Right atrium auricular region (tissue), 2 donors: ENCODE measurements at regions not wholly inside any gene's neighbourhood (a gene's known extent, or its start where the extent isn't known, plus 50 kb on each side); places are given as distances from the start of the nearest gene placed in this dataset.

ENCODE experiments used
- DNase-seq: peaks from one replicate; pipeline ENCODE4 v3.0.0-alpha.2; 2019; ENCODE audit warnings: low spot score
- H3K27ac ChIP-seq, 2 donors: fragments of 200-600 bp; sonication (generic); 1 replicate in 1 of 2; 2 replicates in 1 of 2; pipeline ENCODE4 v1.5.1; 2016 to 2019
- H3K27me3 ChIP-seq, 2 donors: fragments of 200-600 bp; sonication (generic); one replicate each; pipeline versions ENCODE4 v1.5.1 to v1.6.0; 2017 to 2019
- H3K36me3 ChIP-seq: fragments of 200-600 bp; sonication (generic); one replicate; pipeline ENCODE4 v1.5.1; 2016
- H3K4me1 ChIP-seq, 2 donors: fragments of 200-600 bp; sonication (generic); one replicate each; pipeline versions ENCODE4 v1.5.1 to v1.6.0; 2017 to 2019
- H3K4me3 ChIP-seq, 2 donors: fragments of 200-600 bp; sonication (generic); 1 replicate in 1 of 2; 2 replicates in 1 of 2; pipeline ENCODE4 v1.5.1; 2017 to 2019; ENCODE audit warnings: mild to moderate bottlenecking in 1 of 2, moderate library complexity in 1 of 2
- H3K9me3 ChIP-seq, 2 donors: fragments of 200-600 bp; sonication (generic); one replicate each; pipeline ENCODE4 v1.5.1; 2019
- TF ChIP-seq, protein P1 (sequence below), 2 donors: fragments of 200-600 bp; sonication (generic); IDR thresholded peaks; one replicate each; pipeline ENCODE4 v1.5.1; 2019; ENCODE audit warnings: antibody characterized with exemption in 2 of 2

DNA sequence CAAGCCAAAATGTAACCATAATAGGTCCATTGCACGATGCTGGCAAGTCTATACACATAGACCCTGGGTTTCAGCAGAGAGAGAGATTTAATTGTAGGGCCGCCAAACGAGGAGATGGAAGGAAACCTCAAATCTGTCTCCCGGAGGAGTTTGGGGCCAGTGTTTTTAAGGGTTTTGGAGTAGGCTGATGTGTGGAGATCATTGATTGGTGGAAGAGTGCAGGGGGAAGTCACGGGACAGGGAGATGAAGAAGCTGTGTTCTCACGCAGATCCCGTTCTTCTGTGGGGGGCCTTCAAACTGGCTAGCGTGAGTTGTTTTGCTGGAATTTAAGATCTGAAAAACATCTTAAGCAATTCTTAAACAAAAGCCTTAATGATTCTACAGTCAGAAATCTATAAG, 84.8 kb downstream of the KATNIP start:
- no peak for DNase-seq
- no peak overlapping the region for H3K4me3 ChIP-seq
- no peak overlapping the region for H3K27ac ChIP-seq
- H3K27me3 ChIP-seq = no peaks in the 10 kb centered on the region
- TF ChIP-seq, protein P1, sequence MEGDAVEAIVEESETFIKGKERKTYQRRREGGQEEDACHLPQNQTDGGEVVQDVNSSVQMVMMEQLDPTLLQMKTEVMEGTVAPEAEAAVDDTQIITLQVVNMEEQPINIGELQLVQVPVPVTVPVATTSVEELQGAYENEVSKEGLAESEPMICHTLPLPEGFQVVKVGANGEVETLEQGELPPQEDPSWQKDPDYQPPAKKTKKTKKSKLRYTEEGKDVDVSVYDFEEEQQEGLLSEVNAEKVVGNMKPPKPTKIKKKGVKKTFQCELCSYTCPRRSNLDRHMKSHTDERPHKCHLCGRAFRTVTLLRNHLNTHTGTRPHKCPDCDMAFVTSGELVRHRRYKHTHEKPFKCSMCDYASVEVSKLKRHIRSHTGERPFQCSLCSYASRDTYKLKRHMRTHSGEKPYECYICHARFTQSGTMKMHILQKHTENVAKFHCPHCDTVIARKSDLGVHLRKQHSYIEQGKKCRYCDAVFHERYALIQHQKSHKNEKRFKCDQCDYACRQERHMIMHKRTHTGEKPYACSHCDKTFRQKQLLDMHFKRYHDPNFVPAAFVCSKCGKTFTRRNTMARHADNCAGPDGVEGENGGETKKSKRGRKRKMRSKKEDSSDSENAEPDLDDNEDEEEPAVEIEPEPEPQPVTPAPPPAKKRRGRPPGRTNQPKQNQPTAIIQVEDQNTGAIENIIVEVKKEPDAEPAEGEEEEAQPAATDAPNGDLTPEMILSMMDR (IDR thresholded peaks at IDR 0.05) = no peak
- peaks cover 3% of the 10 kb centered on the region for H3K36me3 ChIP-seq
- no peaks in the 10 kb centered on the region for H3K4me1 ChIP-seq
- H3K9me3 ChIP-seq = no peaks in the 10 kb centered on the region

DNA sequence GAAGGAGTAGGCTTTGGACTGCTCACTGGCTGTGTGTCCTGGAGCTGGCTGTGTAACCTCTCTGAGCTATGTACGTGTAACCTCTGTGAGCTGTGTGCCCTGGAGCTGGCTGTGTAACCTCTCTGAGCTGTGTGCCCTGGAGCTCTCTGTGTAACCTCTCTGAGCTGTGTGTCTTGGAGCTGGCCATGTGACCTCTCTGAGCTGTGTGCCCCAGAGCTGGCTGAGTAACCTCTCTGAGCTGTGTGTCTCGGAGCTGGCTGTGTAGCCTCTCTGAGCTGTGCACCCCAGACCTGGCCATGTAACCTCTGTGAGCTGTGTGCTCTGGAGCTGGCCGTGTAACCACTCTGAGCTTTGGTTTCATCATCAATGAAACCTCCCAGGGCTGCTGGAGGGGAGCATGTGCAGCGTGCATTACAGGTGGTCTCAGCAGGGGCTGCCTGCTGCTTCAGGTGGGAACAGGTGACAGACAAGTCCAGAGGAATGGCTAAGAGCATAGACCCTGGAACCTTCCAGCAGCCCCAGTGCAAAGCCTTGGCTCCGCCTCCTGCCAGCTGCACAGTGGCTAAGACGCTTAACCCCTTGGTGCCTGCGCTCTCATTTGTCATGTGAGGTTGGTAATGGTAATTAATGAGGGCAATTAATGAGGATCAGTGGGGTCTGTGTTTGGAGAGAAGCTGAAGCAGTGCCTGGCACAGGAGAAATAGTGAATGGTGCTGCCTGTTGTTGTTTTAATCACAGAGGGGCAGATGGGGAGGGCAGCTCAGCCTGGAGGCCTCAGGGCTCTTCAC, 86.7 kb downstream of the KATNIP start:
- TF ChIP-seq, protein P1 (IDR thresholded peaks at IDR 0.05) = no peak
- no peak overlapping the region for H3K27ac ChIP-seq
- no peaks in the 10 kb centered on the region for H3K9me3 ChIP-seq
- no peaks in the 10 kb centered on the region for H3K36me3 ChIP-seq
- no peak overlapping the region for H3K4me3 ChIP-seq
- no peaks in the 10 kb centered on the region for H3K4me1 ChIP-seq
- H3K27me3 ChIP-seq = no peaks in the 10 kb centered on the region
- DNase-seq = no peak

DNA sequence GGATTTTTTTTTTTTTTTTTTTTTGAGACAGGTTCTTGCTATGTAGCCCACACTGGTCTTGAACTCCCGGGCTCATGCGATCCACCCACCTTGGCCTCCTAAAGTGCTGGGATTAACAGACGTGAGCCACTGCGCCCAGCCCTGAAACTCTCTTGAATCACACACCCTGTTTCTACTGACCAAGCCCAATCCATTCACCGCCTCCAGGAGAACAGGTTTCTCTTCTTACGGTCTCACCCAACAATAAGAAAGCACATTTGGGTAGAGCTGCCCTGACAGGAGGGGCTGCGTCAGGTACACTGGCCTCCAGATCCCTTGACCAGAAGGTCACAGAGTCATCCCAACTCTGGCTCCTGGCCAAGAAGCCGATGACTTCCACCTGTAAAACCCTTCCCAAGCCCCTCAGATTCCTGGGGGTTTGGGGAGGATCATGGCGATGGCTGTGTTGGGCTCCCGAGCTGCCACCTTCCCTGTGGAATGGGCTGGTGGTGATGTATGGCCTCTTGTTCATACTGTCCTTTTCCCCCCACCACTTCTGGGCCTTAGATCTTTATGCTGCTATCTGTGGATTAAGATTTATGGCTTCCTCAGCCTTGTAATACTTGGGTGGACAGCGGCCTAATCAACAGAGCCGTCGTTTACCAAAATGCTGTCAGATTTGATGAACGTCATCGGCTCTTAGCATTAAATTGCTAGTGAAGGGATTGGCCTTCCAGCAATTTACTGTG, 89.1 kb downstream of the KATNIP start:
- DNase-seq = no peak
- Histone ChIP-seq H3K9me3 (no peaks in the 10 kb centered on the region), H3K27me3 (no peaks in the 10 kb centered on the region), H3K4me1 (no peaks in the 10 kb centered on the region), H3K27ac (no peak overlapping the region), H3K4me3 (no peak overlapping the region), H3K36me3 (no peaks in the 10 kb centered on the region)
- TF ChIP-seq, protein P1 (IDR thresholded peaks at IDR 0.05) = no peak

DNA sequence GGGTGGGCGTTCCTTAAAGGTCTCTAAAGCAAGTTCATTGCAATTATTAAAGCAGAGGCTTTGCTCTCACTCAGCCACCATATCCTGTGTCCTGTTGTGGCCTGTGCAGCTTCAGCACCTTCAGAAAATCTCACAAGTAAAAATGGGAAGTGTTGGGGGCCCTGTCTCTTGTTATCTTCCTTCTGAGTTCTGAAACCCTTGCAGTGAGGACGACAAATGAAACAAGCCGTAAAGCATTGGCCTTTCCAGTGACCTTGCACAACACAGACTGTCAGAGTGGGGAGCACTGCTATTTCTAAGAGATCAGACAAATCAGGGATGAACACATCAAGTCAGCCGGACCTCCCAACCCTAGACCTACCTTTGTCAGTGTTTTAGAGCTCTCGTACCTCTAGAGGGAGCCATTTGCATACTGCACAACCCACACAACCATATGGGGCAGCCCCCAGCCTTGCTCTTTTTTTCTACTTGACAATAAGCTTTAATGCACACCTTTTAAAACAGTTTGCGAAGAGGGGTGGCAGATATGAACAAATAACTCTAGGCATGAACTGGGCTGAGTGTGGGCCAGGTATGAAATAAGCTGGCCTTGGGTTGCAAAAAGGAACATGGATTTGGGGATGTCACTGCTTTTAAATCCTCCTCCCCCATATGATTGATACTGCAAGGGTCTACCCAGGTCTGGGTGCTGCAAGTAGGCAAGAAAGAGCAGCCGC, 89.8 kb downstream of the KATNIP start:
- Histone ChIP-seq H3K36me3 (no peaks in the 10 kb centered on the region), H3K27ac (no peak overlapping the region), H3K4me1 (no peaks in the 10 kb centered on the region), H3K4me3 (no peak overlapping the region), H3K9me3 (no peaks in the 10 kb centered on the region), H3K27me3 (no peaks in the 10 kb centered on the region)
- TF ChIP-seq, protein P1 (IDR thresholded peaks at IDR 0.05) = peak; percentile 51 to 66
- DNase-seq = no peak

DNA sequence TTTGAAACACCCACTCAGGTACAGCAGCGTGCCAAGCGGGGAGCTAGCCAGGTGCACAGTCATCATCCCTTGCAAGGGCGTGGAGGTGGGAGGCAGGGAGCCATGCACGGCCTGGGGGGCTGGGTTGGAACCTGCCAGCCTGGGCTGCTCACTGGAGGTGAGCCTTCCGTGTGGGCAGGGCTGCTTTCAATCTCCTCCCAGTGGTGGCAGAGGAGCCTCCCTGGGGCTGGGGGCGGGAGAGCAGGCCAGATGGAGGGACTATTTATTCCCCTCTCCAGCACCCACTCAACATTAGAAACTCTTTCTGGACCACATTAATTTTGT, 90.3 kb downstream of the KATNIP start:
- Histone ChIP-seq H3K36me3 (no peaks in the 10 kb centered on the region), H3K9me3 (no peaks in the 10 kb centered on the region), H3K27me3 (no peaks in the 10 kb centered on the region), H3K4me3 (no peak overlapping the region), H3K4me1 (no peaks in the 10 kb centered on the region), H3K27ac (no peak overlapping the region)
- TF ChIP-seq, protein P1 (IDR thresholded peaks at IDR 0.05) = no peak
- DNase-seq = no peak
